Upper lobe of right lung (tissue), 1 donor: ENCODE measurements at regions not wholly inside any gene's neighbourhood (a gene's known extent, or its start where the extent isn't known, plus 50 kb on each side); places are given as distances from the start of the nearest gene placed in this dataset.

ENCODE experiments used
- ATAC-seq: fragments of 200-7000 bp; cut with Tn5 transposase; one replicate; pipeline ENCODE4 v1.9.1; 2020; ENCODE audit warnings: mild to moderate bottlenecking, moderate library complexity
- DNase-seq: peaks from one replicate; pipeline ENCODE4 v3.0.0-alpha.2; 2020
- H3K27ac ChIP-seq: fragments of 200-600 bp; one replicate; pipeline ENCODE4 v1.8.0; 2022
- H3K27me3 ChIP-seq: fragments of 200-600 bp; one replicate; pipeline ENCODE4 v1.8.0; 2022; ENCODE audit warnings: mild to moderate bottlenecking
- H3K36me3 ChIP-seq: fragments of 200-600 bp; one replicate; pipeline ENCODE4 v1.8.0; 2022
- H3K4me1 ChIP-seq: fragments of 200-600 bp; one replicate; pipeline ENCODE4 v1.8.0; 2022
- H3K4me3 ChIP-seq: fragments of 200-600 bp; one replicate; pipeline ENCODE4 v1.8.0; 2022; ENCODE audit warnings: mild to moderate bottlenecking
- H3K9me3 ChIP-seq: fragments of 200-600 bp; one replicate; pipeline ENCODE4 v1.8.0; 2022
- intact Hi-C: fragments of 100-400 bp; cut with DNase I; formaldehyde crosslinking; loops from one replicate; pipeline ENCODE4 v1.11.0; 2022
- TF ChIP-seq, protein P1 (sequence below): fragments of 200-600 bp; IDR thresholded peaks from one replicate; pipeline ENCODE4 v1.8.0; 2022; ENCODE audit warnings: antibody characterized with exemption
- donor health status: DM: no; HTN: yes; CAD: no; lungs with severe emphysema.

DNA sequence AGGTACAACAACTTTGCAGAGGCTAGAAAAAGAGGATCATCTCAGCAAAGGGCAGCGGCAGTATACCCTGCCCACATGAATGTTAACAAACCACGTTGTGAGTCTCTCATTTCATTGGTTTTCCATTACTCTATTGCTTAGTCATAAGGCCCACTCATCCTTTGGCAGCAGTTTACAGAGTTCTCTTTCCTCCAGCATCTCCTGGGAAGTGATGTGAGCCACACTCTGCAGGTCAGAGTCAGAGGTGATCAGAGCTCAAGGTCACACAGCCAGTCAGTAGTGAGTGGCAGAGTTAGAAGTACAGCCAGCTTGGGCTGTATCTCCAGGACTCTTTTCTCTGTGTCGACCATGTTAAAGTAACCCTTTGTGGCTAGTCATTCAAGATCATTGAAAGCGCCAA is 599.6 kb upstream of the GRAMD2B start:
- intact Hi-C loops = no loop called here

DNA sequence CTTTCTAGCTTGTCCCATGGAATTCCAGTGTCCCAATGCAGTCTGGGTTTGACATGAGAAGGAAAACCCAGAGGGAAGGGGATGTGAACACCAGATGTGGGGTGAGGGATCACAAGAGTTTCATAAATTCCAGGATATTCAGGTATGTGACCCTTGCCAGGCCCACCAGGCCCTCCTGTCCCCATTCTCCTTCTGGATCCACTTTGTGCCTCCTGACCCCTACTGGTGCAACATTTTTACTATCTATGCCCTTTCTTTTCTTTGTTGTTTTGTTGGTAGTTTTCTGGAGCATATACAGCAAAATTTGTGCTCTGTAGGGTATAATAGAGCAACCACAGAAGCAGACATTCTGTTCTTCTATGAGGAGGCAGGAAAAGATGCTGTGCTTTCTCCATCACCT is 597.0 kb upstream of the GRAMD2B start:
- Histone ChIP-seq H3K4me1 (no peaks in the 10 kb centered on the region), H3K4me3 (no peak overlapping the region), H3K27ac (no peak overlapping the region), H3K27me3 (no peaks in the 10 kb centered on the region), H3K36me3 (no peaks in the 10 kb centered on the region), H3K9me3 (no peaks in the 10 kb centered on the region)
- ATAC-seq = no peak
- intact Hi-C loops = no loop called here
- TF ChIP-seq, protein P1, sequence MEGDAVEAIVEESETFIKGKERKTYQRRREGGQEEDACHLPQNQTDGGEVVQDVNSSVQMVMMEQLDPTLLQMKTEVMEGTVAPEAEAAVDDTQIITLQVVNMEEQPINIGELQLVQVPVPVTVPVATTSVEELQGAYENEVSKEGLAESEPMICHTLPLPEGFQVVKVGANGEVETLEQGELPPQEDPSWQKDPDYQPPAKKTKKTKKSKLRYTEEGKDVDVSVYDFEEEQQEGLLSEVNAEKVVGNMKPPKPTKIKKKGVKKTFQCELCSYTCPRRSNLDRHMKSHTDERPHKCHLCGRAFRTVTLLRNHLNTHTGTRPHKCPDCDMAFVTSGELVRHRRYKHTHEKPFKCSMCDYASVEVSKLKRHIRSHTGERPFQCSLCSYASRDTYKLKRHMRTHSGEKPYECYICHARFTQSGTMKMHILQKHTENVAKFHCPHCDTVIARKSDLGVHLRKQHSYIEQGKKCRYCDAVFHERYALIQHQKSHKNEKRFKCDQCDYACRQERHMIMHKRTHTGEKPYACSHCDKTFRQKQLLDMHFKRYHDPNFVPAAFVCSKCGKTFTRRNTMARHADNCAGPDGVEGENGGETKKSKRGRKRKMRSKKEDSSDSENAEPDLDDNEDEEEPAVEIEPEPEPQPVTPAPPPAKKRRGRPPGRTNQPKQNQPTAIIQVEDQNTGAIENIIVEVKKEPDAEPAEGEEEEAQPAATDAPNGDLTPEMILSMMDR = no peak
- DNase-seq = no peak

More for the DNA sequence above, 599.6 kb upstream of the GRAMD2B start:
- Histone ChIP-seq H3K4me1 (no peaks in the 10 kb centered on the region), H3K27me3 (no peaks in the 10 kb centered on the region), H3K36me3 (no peaks in the 10 kb centered on the region), H3K27ac (no peak overlapping the region), H3K9me3 (no peaks in the 10 kb centered on the region), H3K4me3 (no peak overlapping the region)
- TF ChIP-seq, protein P1 = no peak
- ATAC-seq (no peak), DNase-seq (no peak)

DNA sequence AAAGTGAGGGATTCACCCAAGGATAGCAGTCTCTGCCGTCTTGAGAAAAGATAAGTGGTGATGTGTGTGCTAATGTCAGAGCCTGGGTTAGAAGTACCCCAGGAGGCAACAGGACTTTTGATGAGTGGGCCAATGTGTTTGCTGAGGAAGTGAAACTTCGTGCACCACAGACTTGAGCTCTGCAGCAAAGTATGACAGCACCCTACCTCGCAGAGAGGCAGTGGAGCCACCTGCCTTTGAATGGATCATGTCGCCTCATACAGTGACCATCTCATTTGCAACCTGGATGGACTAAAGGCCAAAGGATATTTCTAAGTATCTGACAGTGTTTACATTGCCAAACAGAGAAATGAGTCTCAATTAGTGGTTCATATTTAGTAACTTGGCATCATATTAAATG is 593.9 kb upstream of the GRAMD2B start:
- H3K36me3 ChIP-seq = no peaks in the 10 kb centered on the region
- ATAC-seq (no peak), DNase-seq (no peak)
- H3K27me3 ChIP-seq = no peaks in the 10 kb centered on the region
- H3K9me3 ChIP-seq = no peaks in the 10 kb centered on the region
- no peaks in the 10 kb centered on the region for H3K4me1 ChIP-seq
- intact Hi-C loops = no loop called here
- H3K4me3 ChIP-seq = no peak overlapping the region
- H3K27ac ChIP-seq = no peak overlapping the region
- TF ChIP-seq, protein P1 = no peak

DNA sequence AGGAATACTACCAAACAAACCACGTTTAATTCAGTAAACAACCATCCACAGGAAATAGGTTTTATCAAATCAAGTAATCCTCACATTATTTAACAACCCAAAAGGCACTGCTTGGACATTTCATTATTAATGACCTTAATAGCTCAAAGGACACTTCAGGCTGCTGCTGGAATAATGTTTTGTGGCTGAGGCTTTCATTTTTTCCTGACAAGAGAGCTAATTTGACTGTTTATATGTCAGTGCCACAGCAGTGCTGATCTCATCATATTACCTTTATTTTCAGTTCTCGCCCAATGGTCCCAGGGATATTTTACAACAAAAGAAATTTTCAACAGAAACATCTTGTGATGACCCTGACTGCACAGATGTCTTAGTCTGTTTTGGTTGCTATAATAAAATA is 589.8 kb upstream of the GRAMD2B start:
- no peaks in the 10 kb centered on the region for H3K9me3 ChIP-seq
- H3K36me3 ChIP-seq = no peaks in the 10 kb centered on the region
- TF ChIP-seq, protein P1 = no peak
- ATAC-seq (no peak), DNase-seq (no peak)
- intact Hi-C loops = no loop called here
- no peak overlapping the region for H3K27ac ChIP-seq
- no peak overlapping the region for H3K4me3 ChIP-seq
- H3K27me3 ChIP-seq = no peaks in the 10 kb centered on the region
- H3K4me1 ChIP-seq = no peaks in the 10 kb centered on the region

DNA sequence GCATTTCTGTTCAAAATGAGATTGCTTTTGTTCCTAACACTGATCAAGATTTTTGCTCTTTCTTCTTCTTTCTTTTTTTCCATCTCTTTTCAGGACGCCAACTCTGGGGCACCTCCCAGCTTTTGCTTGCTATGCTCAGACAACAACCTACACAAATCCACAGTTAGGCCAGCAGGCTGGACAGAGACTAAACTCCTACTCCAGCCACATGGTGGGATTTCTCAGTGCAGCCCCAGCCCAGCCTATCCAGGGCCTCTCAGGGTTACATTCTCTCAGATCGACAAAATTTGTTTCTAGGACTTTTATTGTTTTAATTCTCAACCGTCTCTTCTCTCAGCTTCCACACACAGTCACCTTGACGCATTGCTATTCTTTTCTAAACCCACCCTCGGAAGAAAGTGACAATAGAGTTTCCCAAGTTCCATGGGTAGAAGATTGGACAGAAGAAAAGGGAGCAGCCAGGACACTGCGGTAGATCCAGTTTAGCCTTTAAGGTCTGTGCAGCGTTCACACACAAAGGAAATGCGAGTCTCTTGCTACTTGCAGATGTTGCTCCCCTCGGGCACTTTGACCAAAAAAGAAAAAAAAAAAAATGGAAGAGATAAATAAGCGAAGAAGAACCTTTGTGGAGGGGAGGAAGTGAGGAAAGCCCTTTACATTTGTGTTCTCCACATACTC is 588.6 kb upstream of the GRAMD2B start:
- Histone ChIP-seq H3K4me1 (no peaks in the 10 kb centered on the region), H3K36me3 (no peaks in the 10 kb centered on the region), H3K27ac (no peak overlapping the region), H3K9me3 (no peaks in the 10 kb centered on the region), H3K27me3 (no peaks in the 10 kb centered on the region), H3K4me3 (no peak overlapping the region)
- DNase-seq = no peak
- ATAC-seq = no peak
- TF ChIP-seq, protein P1 = no peak
- intact Hi-C loops = no loop called here
